Right lobe of liver (tissue), 6 donors: ENCODE measurements at regions not wholly inside any gene's neighbourhood (a gene's known extent, or its start where the extent isn't known, plus 50 kb on each side); places are given as distances from the start of the nearest gene placed in this dataset.

ENCODE experiments used
- ATAC-seq, 4 donors: fragments of 200-7000 bp; cut with Tn5 transposase; one replicate each; pipeline ENCODE4 v1.9.1; 2020; ENCODE audit warnings: mild to moderate bottlenecking in 4 of 4, moderate library complexity in 4 of 4
- DNase-seq, 3 donors: peaks; one replicate each; pipeline ENCODE4 v3.0.0-alpha.2; 2020
- H3K27ac ChIP-seq, 3 donors: fragments of 200-600 bp; one replicate each; pipeline ENCODE4 v1.8.0; 2022
- H3K27me3 ChIP-seq, 2 donors: fragments of 200-600 bp; one replicate each; pipeline ENCODE4 v1.8.0; 2022
- H3K36me3 ChIP-seq, 4 donors: fragments of 200-600 bp; sonication (generic) in 1 of 4; one replicate each; pipeline versions ENCODE4 v1.5.1 to v1.8.0; 2017 to 2022; ENCODE audit warnings: control low read depth in 1 of 4
- H3K4me1 ChIP-seq, 4 donors: fragments of 200-600 bp; sonication (generic) in 1 of 4; one replicate each; pipeline versions ENCODE4 v1.5.1 to v1.8.0; 2017 to 2022; ENCODE audit warnings: control low read depth in 1 of 4
- H3K4me3 ChIP-seq, 3 donors: fragments of 200-600 bp; one replicate each; pipeline ENCODE4 v1.8.0; 2022
- H3K9me3 ChIP-seq, 4 donors: fragments of 200-600 bp; sonication (generic) in 1 of 4; one replicate each; pipeline versions ENCODE4 v1.5.1 to v1.8.0; 2017 to 2022; ENCODE audit warnings: control low read depth in 1 of 4
- CTCF ChIP-seq, 4 donors: fragments of 200-600 bp in 3 of 4; fragments of 450-650 bp in 1 of 4; IDR thresholded peaks; one replicate each; pipeline versions ENCODE4 v1.5.1 to v1.8.0; 2016 to 2022; ENCODE audit warnings: antibody characterized with exemption in 4 of 4, mild to moderate bottlenecking in 2 of 4
- POLR2A ChIP-seq: fragments of 450-650 bp; IDR thresholded peaks from one replicate; pipeline ENCODE4 v1.6.1; 2017; ENCODE audit warnings: antibody characterized with exemption, mild to moderate bottlenecking
- WGBS: methylation state at CpG from one replicate; pipeline ENCODE4 v1.1.6; 2018; ENCODE audit warnings: low coverage, low lambda C conversion rate; ENCODE audit not compliant: insufficient coverage; ENCODE audit errors: missing lambda C conversion rate; 5-methylcytosine and 5-hydroxymethylcytosine counted together
- intact Hi-C, 2 donors: fragments of 100-400 bp; cut with DNase I; formaldehyde crosslinking; loops; one replicate each; pipeline versions ENCODE4 v1.11.2 to v1.14.1; 2022
- donor health status: DM: no; HTN: yes; CAD: no.
- donor health status: DM: no; HTN: no; CAD: no.
- donor health status: DM: no; HTN: no; CAD: no.
- donor health status: DM: no; HTN: yes; CAD: no.
- donor health status: DM: no; HTN: yes; CAD: no.

DNA sequence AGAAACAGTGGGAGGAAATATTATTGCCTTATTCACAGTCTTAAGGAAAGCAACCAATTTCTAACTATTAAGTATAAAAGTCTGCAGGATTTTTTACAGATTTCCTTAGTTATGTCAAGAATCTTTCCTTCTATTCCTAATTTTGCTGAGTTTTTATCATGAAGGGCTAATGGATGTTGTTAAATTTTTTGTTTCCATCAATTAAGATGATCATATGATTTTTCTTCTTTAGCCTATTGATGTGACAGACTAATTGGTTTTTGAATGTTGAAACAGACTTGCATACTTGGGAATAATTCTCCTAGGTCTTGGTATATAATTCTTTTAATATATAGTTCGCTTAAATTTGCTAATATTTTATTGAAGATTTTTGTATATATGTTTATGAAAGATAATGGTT lies 569.1 kb upstream of the KCND2 start:
- no peak overlapping the region for H3K4me3 ChIP-seq
- DNase-seq: no peak
- no peaks in the 10 kb centered on the region for H3K9me3 ChIP-seq
- WGBS: 28% methylated on average over 1 of the region's 1 CpG
- H3K27me3 ChIP-seq: no peaks in the 10 kb centered on the region
- no peak for ATAC-seq
- intact Hi-C loops: no loop called here
- TF ChIP-seq CTCF (IDR thresholded peaks at IDR 0.05) (no peak), POLR2A (no peak)
- H3K27ac ChIP-seq: no peak overlapping the region
- no peaks in the 10 kb centered on the region for H3K4me1 ChIP-seq
- H3K36me3 ChIP-seq: no peaks in the 10 kb centered on the region

DNA sequence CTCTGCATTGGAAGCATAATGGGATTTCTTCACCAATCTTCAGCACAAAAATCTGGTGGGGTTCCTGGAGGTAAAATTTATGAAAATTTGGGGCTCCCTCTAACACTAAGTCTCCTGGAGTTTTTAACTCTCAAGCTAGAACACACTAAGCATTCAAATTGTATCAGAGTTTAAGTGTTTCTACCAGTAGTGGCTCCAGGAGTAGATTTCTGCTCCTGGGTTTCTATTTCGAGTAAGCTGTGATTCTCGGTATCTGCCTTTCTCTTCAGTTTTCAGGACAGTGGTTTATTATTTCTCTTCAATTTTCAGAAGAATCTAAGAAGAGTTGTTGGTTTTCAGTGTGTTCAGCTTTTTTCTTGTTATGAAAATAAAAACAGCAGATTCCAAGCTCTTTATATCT lies 566.4 kb upstream of the KCND2 start:
- no peak overlapping the region for H3K27ac ChIP-seq
- H3K4me1 ChIP-seq: no peaks in the 10 kb centered on the region
- no peak overlapping the region for H3K4me3 ChIP-seq
- DNase-seq (no peak), ATAC-seq (no peak)
- TF ChIP-seq POLR2A (no peak), CTCF (IDR thresholded peaks at IDR 0.05) (no peak)
- no peaks in the 10 kb centered on the region for H3K9me3 ChIP-seq
- intact Hi-C loops: no loop called here
- H3K36me3 ChIP-seq: no peaks in the 10 kb centered on the region
- no peaks in the 10 kb centered on the region for H3K27me3 ChIP-seq
- WGBS: 62% methylated on average over 2 of the region's 2 CpGs

- Histone ChIP-seq H3K27ac (no peak overlapping the region), H3K36me3 (no peaks in the 10 kb centered on the region), H3K4me3 (no peak overlapping the region), H3K9me3 (no peaks in the 10 kb centered on the region), H3K27me3 (no peaks in the 10 kb centered on the region), H3K4me1 (no peaks in the 10 kb centered on the region)
- DNase-seq: no peak
- 28% methylated on average over 3 of the region's 3 CpGs for WGBS
- TF ChIP-seq POLR2A (no peak), CTCF (IDR thresholded peaks at IDR 0.05) (no peak)
- ATAC-seq: no peak
- intact Hi-C loops: no loop called here
Observed at GRCh38 chr7:119708891-119709290, 564.1 kb upstream of the KCND2 start.

DNA sequence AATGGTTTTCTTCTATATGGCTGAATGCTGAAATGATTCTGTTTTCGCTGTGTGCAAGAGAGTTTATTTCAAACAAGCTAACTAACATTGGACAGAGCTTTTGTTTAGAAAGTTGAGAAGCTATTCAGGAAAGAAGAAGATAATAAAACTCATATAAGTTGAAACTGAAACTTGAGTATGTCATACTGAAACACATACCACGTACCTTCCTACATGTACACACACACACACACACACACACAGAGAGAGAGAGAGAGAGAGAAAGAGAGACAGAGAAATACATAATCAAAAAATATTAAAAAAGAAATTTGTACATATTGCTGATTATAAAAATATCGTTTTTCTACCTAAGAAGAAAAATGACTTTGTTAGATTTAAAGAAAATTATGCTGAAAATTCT lies 561.9 kb upstream of the KCND2 start:
- H3K4me1 ChIP-seq: no peaks in the 10 kb centered on the region
- DNase-seq (no peak), ATAC-seq (no peak)
- TF ChIP-seq CTCF (IDR thresholded peaks at IDR 0.05) (no peak), POLR2A (no peak)
- no peak overlapping the region for H3K27ac ChIP-seq
- intact Hi-C loops: no loop called here
- 62% methylated on average over 3 of the region's 3 CpGs for whole genome bisulfite sequencing
- H3K4me3 ChIP-seq: no peak overlapping the region
- no peaks in the 10 kb centered on the region for H3K36me3 ChIP-seq
- no peaks in the 10 kb centered on the region for H3K27me3 ChIP-seq
- no peaks in the 10 kb centered on the region for H3K9me3 ChIP-seq

- Histone ChIP-seq H3K36me3 (no peaks in the 10 kb centered on the region), H3K4me3 (no peak overlapping the region), H3K27me3 (no peaks in the 10 kb centered on the region), H3K4me1 (no peaks in the 10 kb centered on the region), H3K27ac (no peak overlapping the region), H3K9me3 (no peaks in the 10 kb centered on the region)
- ATAC-seq: peak in 1 of 4 donors; percentile 43
- 27% methylated on average over 4 of the region's 4 CpGs for WGBS
- TF ChIP-seq POLR2A (no peak), CTCF (IDR thresholded peaks at IDR 0.05) (no peak)
- no peak for DNase-seq
- intact Hi-C loops: no loop called here
Observed at GRCh38 chr7:119712886-119713462, 560.0 kb upstream of the KCND2 start.
